ENCODE measurements at regions not wholly inside any gene's neighbourhood (a gene's known extent, or its start where the extent isn't known, plus 50 kb on each side); places are given as distances from the start of the nearest gene placed in this dataset.

GRCh38 chr16:5488581-5488980 lies 391.0 kb upstream of the EEF2KMT start:
- no peak for TF ChIP-seq RAD21 (IDR thresholded peaks at IDR 0.05; ENCODE audit: low read depth)
- TF ChIP-seq EGR1 (IDR thresholded peaks at IDR 0.05) = no peak
- TF ChIP-seq NFIC (IDR thresholded peaks at IDR 0.05) = no peak
- TF ChIP-seq TEAD4 (IDR thresholded peaks at IDR 0.05) = no peak
- TF ChIP-seq REST (IDR thresholded peaks at IDR 0.05; ENCODE audit: low read depth) = no peak
- no peak for TF ChIP-seq YY1 (IDR thresholded peaks at IDR 0.05; ENCODE audit: low read depth)
- TF ChIP-seq FOXM1 (IDR thresholded peaks at IDR 0.05; ENCODE audit: borderline replicate concordance, low read depth) = no peak
- TF ChIP-seq CREB1 (IDR thresholded peaks at IDR 0.05; ENCODE audit: low read depth) = no peak
- TF ChIP-seq TCF12 (IDR thresholded peaks at IDR 0.05; ENCODE audit: low read depth) = no peak

- TF ChIP-seq EGR1 (IDR thresholded peaks at IDR 0.05) = no peak
- TF ChIP-seq CEBPB (IDR thresholded peaks at IDR 0.05) = no peak
- TF ChIP-seq ZBTB7A (IDR thresholded peaks at IDR 0.05; ENCODE audit: low read depth) = no peak
- TF ChIP-seq REST (IDR thresholded peaks at IDR 0.05; ENCODE audit: low read depth) = no peak
- no peak for TF ChIP-seq TAF1 (IDR thresholded peaks at IDR 0.05; ENCODE audit: low read depth)
- TF ChIP-seq FOXM1 (IDR thresholded peaks at IDR 0.05; ENCODE audit: borderline replicate concordance, low read depth) = no peak
- TF ChIP-seq CREB1 (IDR thresholded peaks at IDR 0.05; ENCODE audit: low read depth) = no peak
- TF ChIP-seq MAX (IDR thresholded peaks at IDR 0.05) = no peak
Measured at GRCh38 chr16:5487728-5488127, 390.1 kb upstream of the EEF2KMT start.

GRCh38 chr16:5482256-5482655 lies 384.7 kb upstream of the EEF2KMT start:
- TF ChIP-seq NFIC (IDR thresholded peaks at IDR 0.05) = no peak
- TF ChIP-seq MAX (IDR thresholded peaks at IDR 0.05) = no peak
- TF ChIP-seq YY1 (IDR thresholded peaks at IDR 0.05; ENCODE audit: low read depth) = no peak
- no peak for TF ChIP-seq TCF12 (IDR thresholded peaks at IDR 0.05; ENCODE audit: low read depth)
- TF ChIP-seq TAF1 (IDR thresholded peaks at IDR 0.05; ENCODE audit: low read depth) = no peak
- no peak for TF ChIP-seq REST (IDR thresholded peaks at IDR 0.05; ENCODE audit: low read depth)
- TF ChIP-seq USF1 (IDR thresholded peaks at IDR 0.05) = no peak
- TF ChIP-seq EP300 (IDR thresholded peaks at IDR 0.05; ENCODE audit: borderline replicate concordance) = no peak

- TF ChIP-seq TAF1 (IDR thresholded peaks at IDR 0.05; ENCODE audit: low read depth) (no peak), TCF12 (IDR thresholded peaks at IDR 0.05; ENCODE audit: low read depth) (no peak), CEBPB (IDR thresholded peaks at IDR 0.05) (no peak), ZBTB7A (IDR thresholded peaks at IDR 0.05; ENCODE audit: low read depth) (no peak), MAX (IDR thresholded peaks at IDR 0.05) (no peak), USF1 (IDR thresholded peaks at IDR 0.05) (no peak), NFIC (IDR thresholded peaks at IDR 0.05) (no peak), CREB1 (IDR thresholded peaks at IDR 0.05; ENCODE audit: low read depth) (no peak), EP300 (IDR thresholded peaks at IDR 0.05; ENCODE audit: borderline replicate concordance) (no peak), EGR1 (IDR thresholded peaks at IDR 0.05) (no peak), TEAD4 (IDR thresholded peaks at IDR 0.05) (no peak), REST (IDR thresholded peaks at IDR 0.05; ENCODE audit: low read depth) (no peak), RAD21 (IDR thresholded peaks at IDR 0.05; ENCODE audit: low read depth) (no peak), FOXM1 (IDR thresholded peaks at IDR 0.05; ENCODE audit: borderline replicate concordance, low read depth) (no peak), YY1 (IDR thresholded peaks at IDR 0.05; ENCODE audit: low read depth) (no peak)
Measured at GRCh38 chr16:5480431-5481195, 383.0 kb upstream of the EEF2KMT start.

Measured in Ishikawa (cell line).